Urinary bladder (tissue), 3 donors: ENCODE measurements at regions not wholly inside any gene's neighbourhood (a gene's known extent, or its start where the extent isn't known, plus 50 kb on each side); places are given as distances from the start of the nearest gene placed in this dataset.

Experiments used
- DNase-seq: peaks from one replicate; pipeline ENCODE4 v3.0.0-alpha.2; 2015; ENCODE audit errors: extremely low spot score
- H3K27ac ChIP-seq: one replicate; pipeline ENCODE4 v1.5.1; 2013; ENCODE audit warnings: low read depth, mild to moderate bottlenecking, moderate library complexity
- H3K36me3 ChIP-seq: one replicate; pipeline ENCODE4 v1.6.1; 2013; ENCODE audit warnings: mild to moderate bottlenecking, moderate library complexity; ENCODE audit not compliant: insufficient read depth
- H3K4me1 ChIP-seq: one replicate; pipeline ENCODE4 v1.6.1; 2013; ENCODE audit warnings: mild to moderate bottlenecking, moderate library complexity; ENCODE audit not compliant: insufficient read depth
- H3K4me3 ChIP-seq: one replicate; pipeline ENCODE4 v1.5.1; 2013; ENCODE audit warnings: low read depth, low read length
- WGBS: extraction: QIAGEN DNeasy Blood & Tissue Kit; methylation state at CpG from one replicate; pipeline ENCODE4 v1.1.7; 2013; 5-methylcytosine and 5-hydroxymethylcytosine counted together
- donor health status: healthy with polysubstance abuse.
- donor health status: healthy.

DNA sequence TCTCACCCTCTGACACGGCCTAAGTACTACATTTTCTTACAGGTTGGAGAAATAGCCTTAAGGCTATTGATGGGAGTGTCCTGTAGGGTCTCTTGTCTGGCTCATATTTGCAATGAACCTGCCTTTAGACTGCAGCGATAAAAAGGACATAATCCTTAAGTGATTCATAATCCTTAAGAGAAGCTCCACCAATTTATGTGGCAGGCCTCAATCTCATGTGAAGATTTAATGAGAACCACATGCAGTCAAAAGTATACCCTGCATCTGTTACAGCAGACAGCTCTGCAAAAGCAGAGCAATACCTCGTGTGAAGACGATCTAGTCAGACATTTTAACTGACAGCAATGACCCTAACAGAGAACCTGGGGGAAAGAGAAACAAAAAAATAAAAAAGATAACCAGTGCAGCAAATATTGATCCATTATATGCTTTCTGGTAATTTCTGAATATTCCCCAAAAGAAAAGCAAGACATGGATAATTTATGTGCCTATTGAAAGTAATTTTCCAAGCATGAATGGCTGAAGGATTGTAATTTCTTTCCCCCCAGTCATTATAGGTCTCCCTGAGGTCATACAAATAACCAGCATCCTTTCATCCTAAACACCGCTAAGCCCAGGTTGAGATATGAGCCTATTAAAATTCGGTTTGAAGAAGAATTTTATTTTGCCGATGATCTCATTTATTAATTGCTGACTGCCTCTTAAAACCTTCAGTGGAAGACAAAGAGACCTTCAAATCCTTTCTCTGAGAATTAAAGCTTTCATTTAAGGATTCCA lies 321.8 kb upstream of the NBEA start:
- H3K4me3 ChIP-seq = no peak overlapping the region
- no peak overlapping the region for H3K27ac ChIP-seq
- WGBS = 67% methylated on average over 7 of the region's 7 CpGs
- no peak for DNase-seq
- no peaks in the 10 kb centered on the region for H3K36me3 ChIP-seq
- no peaks in the 10 kb centered on the region for H3K4me1 ChIP-seq

DNA sequence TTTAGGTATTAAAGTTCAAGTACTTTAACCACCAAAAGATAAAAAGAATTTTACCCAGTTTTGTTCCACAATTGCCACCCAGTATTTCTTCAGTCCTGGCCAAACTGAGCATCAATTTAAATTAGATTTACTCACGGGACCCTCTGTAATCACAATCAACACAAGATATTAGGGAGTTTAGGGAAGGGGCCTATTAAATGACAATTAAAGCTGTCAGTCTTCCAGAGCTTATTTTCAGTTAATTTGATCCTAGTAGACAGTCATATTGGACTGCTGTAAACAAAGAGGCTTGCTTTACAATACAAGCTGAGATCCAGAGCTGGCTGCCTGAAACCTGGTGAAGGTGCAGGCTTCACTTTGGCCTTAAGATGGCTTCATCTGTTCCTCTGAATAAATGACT lies 321.2 kb upstream of the NBEA start:
- WGBS = 78% methylated on average over 1 of the region's 1 CpG
- no peak for DNase-seq
- H3K27ac ChIP-seq = no peak overlapping the region
- no peaks in the 10 kb centered on the region for H3K36me3 ChIP-seq
- no peaks in the 10 kb centered on the region for H3K4me1 ChIP-seq
- no peak overlapping the region for H3K4me3 ChIP-seq

DNA sequence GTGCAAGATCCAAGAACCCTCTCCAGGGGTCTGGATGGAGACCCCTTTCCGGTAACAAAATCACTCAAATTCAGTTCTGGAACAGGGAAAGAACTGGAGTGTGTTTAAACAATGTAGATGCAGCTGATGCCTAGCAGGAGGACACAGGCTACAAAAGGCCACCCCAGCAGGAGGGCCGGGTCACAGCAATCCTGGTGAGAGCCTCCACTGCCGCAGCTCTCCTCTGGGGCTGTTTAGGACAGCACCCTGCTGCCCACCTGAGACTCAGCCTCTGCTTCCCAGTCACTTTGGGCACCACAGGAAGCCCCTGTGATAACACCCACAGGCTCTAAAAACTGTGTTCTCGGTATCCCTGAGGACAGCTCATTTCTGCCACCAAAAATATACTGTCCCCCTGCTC lies 318.7 kb upstream of the NBEA start:
- H3K4me3 ChIP-seq = no peak overlapping the region
- WGBS = 95% methylated on average over 4 of the region's 4 CpGs
- no peak for DNase-seq
- no peaks in the 10 kb centered on the region for H3K36me3 ChIP-seq
- no peaks in the 10 kb centered on the region for H3K4me1 ChIP-seq
- H3K27ac ChIP-seq = no peak overlapping the region

DNA sequence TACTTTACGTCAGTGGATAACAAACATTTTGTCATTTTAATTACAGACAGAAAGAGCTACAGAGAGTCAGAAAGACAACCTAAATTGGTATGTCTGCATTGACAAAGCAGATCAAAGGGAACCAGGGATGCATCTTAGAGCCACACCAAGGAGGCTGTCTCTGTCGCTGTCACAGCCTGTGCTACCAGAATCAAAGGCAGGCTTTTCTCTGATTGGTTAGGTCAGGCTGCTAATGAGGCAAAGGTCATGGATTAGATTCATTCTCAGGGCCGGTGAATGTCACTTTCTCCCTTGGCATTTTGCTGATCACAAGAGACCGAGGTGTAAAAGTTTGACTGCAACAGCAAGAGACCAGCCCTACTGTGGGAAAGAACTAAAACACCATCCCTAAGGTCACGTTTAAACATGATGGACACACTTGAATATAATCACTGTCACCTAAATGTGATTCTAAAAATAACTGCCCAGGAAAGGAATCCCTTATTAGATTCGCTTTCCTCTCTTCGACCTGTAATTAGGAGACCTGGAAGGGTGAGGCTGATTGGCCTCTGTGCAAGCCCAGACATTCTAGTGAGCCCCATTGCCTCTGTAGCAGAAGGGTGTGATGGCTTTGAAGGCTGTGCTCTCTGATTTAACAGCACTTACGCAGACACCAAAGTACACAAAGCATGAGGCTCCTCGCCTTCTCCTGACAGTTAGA lies 314.4 kb upstream of the NBEA start:
- Histone ChIP-seq H3K27ac (no peak overlapping the region), H3K36me3 (no peaks in the 10 kb centered on the region), H3K4me1 (no peaks in the 10 kb centered on the region), H3K4me3 (no peak overlapping the region)
- DNase-seq = no peak
- 58% methylated on average over 9 of the region's 9 CpGs for WGBS

DNA sequence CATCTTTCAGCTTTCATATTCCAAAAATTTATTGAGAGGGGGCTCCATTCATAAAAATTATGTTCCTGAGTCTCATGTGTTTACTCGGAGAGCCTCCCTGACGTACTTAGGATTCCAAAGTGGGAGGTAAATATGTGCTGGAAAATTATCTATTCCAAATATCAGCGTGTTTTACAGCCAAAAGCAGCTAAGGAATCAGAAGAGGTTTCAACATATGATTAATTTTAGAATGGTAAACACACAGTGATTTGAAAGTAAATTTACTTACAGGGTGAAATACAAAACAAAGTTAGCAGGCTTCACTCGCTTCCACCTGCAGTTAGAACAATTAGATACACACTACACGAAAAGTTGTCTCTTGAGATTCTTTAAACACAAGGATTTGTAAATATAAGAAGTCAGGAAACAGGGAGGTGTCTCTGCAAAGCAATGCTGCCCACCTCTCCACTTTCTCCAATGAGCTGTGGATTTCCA lies 313.8 kb upstream of the NBEA start:
- Histone ChIP-seq H3K27ac (no peak overlapping the region), H3K4me1 (no peaks in the 10 kb centered on the region), H3K4me3 (no peak overlapping the region), H3K36me3 (no peaks in the 10 kb centered on the region)
- no peak for DNase-seq
- 44% methylated on average over 5 of the region's 5 CpGs for WGBS

DNA sequence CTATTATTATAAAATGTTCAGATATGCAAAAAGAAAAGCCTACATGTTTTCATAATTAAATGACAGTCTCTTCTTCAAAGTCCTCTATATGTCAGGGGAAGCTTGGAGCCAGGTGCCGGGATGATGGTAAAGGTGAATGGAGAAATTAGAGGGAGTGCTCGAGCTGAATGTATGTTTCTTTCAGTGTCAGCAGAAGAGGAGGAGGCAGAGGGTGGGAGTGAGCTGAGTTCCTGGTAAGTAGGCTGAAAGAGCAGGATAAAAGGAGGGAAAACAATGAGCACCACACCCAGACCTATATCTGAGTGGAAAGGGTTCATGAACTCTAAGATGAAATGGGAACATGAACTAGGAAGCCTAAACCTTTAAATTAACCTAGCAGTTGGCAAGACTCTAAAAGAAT lies 307.6 kb upstream of the NBEA start:
- 84% methylated on average over 2 of the region's 2 CpGs for whole genome bisulfite sequencing
- H3K4me3 ChIP-seq = no peak overlapping the region

DNA sequence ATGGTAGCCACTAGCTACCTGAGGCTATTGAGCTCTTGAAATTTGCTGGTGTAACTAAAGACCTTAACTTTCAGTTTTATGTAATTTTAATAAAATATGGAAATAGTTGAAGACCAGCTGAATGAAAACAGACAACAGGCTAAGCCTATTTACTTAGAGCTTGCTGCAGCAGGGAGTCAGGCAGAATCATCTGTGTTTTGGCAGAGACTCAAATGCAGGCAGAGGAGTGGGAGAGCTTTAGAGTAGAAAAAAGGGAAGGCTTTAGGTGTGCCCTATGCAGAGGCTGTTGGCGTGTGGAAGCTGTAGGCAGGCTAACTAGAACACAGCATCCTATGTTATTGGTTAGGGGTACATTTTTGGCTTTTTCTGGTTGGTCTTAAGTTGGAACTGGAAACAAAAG lies 304.9 kb upstream of the NBEA start:
- H3K4me1 ChIP-seq = no peaks in the 10 kb centered on the region
- no peak overlapping the region for H3K4me3 ChIP-seq
- H3K27ac ChIP-seq = no peak overlapping the region
- DNase-seq = no peak
- H3K36me3 ChIP-seq = no peaks in the 10 kb centered on the region
- 78% methylated on average over 1 of the region's 1 CpG for WGBS

More for the DNA sequence above, 307.6 kb upstream of the NBEA start:
- Histone ChIP-seq H3K4me1 (no peaks in the 10 kb centered on the region), H3K36me3 (no peaks in the 10 kb centered on the region), H3K27ac (no peak overlapping the region)
- DNase-seq = no peak

DNA sequence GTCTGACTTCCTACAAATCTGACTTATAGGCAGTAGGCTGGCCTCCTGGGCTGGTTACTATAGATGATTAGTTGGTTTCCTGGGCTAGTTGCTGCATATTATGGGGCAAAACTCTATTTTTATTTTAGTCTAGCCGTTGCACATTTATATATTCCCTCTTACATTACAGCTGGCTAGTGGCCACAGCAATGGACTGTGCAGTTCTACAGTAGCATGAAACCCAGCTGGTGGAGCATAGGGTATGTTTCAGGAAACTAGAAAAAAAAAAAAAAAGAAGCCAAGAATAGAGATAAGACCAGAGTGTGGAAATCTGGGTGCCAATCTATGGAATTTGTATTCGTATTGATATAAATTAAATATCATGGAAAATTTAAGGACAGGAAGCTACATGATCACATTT lies 304.4 kb upstream of the NBEA start:
- H3K36me3 ChIP-seq = no peaks in the 10 kb centered on the region
- no peak for DNase-seq
- WGBS = 81% methylated on average over 2 of the region's 2 CpGs
- no peaks in the 10 kb centered on the region for H3K4me1 ChIP-seq
- H3K4me3 ChIP-seq = no peak overlapping the region
- H3K27ac ChIP-seq = no peak overlapping the region

DNA sequence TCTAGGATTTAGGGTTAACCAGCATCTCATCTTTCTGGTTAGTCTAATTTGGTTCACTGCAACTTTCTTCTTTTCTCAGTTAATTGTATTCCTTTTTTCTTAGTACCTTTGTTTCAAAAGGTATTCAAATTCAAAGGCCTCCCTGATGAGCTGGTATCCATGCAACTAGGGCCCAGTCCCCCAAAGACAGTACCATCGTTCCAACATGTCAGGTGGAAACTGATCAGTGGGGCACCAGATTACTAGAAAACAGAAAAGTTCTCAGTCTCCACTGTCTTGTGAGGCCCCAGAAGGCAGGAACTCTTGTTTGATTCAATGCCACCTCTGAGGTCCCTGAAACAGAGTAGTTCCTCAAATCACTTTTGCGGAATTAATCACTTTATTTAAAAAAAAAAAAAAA lies 303.2 kb upstream of the NBEA start:
- 96% methylated on average over 2 of the region's 2 CpGs for WGBS
- Histone ChIP-seq H3K4me1 (no peaks in the 10 kb centered on the region), H3K4me3 (no peak overlapping the region), H3K36me3 (no peaks in the 10 kb centered on the region), H3K27ac (no peak overlapping the region)
- no peak for DNase-seq

DNA sequence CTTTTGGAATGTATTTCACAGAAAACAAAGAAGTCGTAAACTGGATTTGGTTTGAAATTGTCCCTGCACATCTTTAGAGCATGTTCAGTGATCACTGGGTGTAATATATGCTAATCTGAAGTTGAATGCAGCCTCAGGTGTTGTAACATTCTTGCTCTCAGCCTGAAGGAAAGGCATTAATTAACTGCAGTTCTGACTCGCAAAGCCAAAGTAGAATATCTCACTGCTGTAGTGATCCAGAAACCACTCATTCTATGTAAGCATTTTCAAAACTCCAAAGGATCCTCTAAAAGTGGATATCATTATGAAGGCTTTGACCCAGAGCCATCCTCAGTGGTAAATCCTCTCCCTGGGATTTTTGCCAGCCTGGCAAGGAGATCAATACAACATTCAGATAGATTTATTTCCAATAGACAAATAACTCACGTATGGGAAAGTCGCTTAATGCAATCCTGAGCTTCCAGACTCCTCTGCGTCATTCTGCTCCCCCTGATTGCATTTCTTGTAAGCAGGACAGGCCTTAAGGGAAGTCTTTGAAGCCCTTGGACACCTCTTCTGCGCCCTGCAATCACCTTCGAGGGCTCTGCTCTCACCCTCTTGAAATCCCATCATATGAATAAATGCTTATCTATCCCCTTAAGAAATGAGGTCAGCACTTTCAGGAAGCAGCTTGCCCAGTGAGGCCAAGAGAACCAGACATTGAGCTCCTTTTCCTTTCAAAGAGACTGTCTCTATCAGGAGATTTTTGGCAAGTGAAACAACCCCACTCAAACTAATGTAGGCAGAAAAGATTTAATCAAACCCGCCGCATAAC lies 301.7 kb upstream of the NBEA start:
- WGBS = 83% methylated on average over 9 of the region's 9 CpGs
- Histone ChIP-seq H3K36me3 (no peaks in the 10 kb centered on the region), H3K4me1 (no peaks in the 10 kb centered on the region), H3K4me3 (no peak overlapping the region), H3K27ac (no peak overlapping the region)
- DNase-seq = no peak

DNA sequence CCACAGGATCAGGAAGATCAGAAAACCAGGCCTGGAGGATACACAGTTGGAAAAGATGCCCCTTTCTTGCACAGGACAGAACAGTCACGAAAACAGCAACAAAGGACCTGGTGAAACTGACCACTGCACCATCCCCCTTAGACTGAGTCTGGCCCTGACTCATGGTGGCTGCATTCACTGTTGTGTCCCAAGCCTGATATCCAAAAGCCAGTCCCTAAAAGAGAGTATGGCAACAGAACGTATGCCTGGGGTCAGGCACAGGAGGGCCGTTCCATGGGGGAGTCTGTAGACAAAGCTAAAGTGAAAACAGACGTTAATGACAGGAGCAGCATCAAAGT lies 301.1 kb upstream of the NBEA start:
- no peak for DNase-seq
- 88% methylated on average over 4 of the region's 4 CpGs for WGBS
- no peaks in the 10 kb centered on the region for H3K4me1 ChIP-seq
- no peak overlapping the region for H3K4me3 ChIP-seq
- H3K27ac ChIP-seq = no peak overlapping the region
- H3K36me3 ChIP-seq = no peaks in the 10 kb centered on the region

DNA sequence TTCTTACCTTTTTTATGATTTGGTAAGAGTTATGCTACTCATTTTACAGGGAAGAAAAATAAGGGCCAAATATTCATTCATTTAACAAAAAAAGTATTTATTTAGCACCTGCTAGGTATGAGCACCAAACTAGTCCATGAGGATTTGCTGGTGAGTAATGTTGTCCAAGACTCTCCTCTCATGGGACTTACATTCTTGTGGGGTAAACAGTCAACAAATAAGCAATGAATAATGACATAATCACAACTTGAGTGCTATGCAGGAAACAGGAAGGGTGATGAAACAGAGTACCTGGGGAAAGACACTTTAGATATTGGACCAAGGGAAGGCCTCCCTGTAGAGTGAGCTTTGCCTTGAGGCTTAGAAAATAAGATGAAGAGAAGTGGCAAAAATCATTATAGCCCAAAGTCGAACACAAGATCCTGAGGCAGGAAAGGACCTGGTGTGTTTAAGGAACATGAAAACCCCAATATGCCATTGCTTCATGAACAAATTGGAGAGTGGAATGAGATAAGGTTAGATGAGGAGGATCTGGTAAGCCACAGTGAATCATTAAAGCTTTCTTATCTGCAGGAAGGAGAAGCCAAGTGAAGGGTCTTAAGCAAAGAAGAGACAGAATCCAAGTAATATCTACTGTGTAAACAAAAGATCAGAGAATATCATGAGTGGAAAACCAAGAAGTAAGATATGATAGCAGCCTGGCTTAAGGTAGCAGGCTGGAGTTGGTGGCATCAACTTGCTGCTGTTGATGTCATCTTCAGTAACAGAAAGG lies 294.5 kb upstream of the NBEA start:
- H3K4me1 ChIP-seq = no peaks in the 10 kb centered on the region
- H3K36me3 ChIP-seq = no peaks in the 10 kb centered on the region
- DNase-seq = no peak
- WGBS = 85% methylated on average over 1 of the region's 1 CpG
- no peak overlapping the region for H3K27ac ChIP-seq
- no peak overlapping the region for H3K4me3 ChIP-seq

DNA sequence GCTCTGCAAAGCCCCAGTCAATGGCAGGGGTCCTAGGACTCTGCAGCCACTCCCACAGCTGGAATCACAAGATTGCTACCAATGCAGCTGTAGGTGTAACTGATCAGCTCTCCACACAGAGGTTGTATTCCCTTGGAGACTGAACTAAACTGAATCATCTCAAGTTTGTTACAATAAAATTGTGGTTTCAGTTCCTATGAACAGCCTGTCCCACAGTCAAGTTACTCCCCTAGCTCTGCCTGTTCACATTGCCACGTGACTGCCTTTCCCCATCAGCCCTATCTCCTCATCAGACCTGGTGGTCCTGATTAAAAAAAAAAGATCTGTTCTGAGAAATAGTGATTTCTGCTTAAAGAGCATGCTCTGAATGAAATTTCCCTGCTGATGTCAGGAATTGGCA lies 287.9 kb upstream of the NBEA start:
- Histone ChIP-seq H3K36me3 (no peaks in the 10 kb centered on the region), H3K4me1 (no peaks in the 10 kb centered on the region), H3K4me3 (no peak overlapping the region), H3K27ac (no peak overlapping the region)
- WGBS = 39% methylated on average over 1 of the region's 1 CpG
- no peak for DNase-seq
